GM21723 (cell line): ENCODE measurements at regions not wholly inside any gene's neighbourhood (a gene's known extent, or its start where the extent isn't known, plus 50 kb on each side); places are given as distances from the start of the nearest gene placed in this dataset.
"Not testable (repeated sequence)": the region's sequence is repeated elsewhere in the genome, so short reads cannot be mapped to it uniquely, and the experiment has no call there.

Source experiments
- ATAC-seq: cut with Tn5 transposase; IDR thresholded peaks from one replicate; pipeline ENCODE4 v1.9.1; 2021; ENCODE audit warnings: mild to moderate bottlenecking, moderate library complexity; ENCODE audit not compliant: unreplicated experiment

GRCh38 chr16:18152832-18153231 is 183.7 kb downstream of the NPIPA8 start:
- ATAC-seq, result not testable (repeated sequence)

DNA sequence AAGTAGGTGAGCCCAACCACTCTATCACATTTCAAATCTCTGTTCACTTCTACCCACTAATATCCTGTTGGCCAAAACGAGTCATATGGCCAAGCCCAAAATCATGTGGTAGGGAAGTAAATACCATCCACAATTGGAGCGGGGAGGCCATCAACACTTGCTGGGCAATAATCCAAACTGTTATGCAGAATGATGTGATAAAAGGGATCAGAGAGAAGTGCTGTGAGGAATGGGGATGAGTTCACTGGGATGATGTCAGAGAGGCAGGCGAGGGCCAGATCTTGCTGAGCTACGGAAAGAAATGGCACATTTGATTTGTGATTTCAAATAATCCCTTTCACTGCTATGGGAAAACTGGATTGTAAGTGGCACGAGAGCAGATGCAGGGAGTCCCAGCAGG is 188.4 kb downstream of the NPIPA8 start:
- ATAC-seq, result not testable (repeated sequence)

DNA sequence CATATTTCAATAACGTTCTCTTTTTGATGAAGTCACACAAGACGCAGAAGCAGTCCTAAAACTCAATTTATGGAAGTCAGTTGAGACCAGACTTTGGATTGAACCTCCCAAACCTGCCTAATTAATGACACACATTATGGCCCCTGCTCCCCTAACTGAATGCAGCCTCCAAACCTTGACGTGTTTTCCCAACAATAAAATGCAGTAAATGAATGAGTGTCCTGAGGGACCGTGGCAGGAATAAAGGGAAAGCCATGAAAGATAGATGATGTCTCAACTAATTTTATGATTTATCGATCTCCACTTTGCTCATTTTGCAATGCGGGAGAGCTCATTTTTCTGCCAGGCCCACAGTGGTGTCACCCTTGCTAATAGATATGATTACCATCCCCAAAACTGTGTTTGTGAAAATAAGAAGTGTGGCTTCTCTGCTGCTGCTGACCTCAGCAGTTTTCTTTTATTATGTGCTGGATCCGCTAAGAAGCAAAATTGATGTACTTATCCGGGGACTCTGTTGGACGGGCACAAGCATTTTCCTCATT is 189.9 kb downstream of the NPIPA8 start:
- not testable (repeated sequence) for ATAC-seq

- not testable (repeated sequence) for ATAC-seq
Observed at GRCh38 chr16:18142066-18142465, 194.5 kb downstream of the NPIPA8 start.

DNA sequence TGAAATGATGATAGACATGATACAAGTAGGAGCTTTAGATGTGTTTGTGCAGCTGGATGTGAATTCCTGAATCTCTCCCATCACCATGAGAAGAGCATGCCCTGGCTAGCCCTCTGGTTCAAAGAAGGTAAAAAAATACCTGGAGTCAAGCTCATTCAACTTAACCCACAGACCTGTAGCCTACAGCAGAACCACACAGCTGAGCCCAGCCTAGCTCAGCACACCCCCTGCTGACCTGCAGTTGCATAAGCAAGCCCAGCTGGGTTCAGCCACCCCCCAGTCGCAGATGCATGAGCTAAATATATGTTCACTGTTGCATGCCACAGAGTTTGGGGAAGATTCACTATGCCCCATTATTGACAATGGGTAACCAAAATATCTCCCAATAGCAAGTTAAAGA is 200.2 kb downstream of the NPIPA8 start:
- ATAC-seq, result not testable (repeated sequence)

GRCh38 chr16:18135024-18135423 is 201.5 kb downstream of the NPIPA8 start:
- not testable (repeated sequence) for ATAC-seq

DNA sequence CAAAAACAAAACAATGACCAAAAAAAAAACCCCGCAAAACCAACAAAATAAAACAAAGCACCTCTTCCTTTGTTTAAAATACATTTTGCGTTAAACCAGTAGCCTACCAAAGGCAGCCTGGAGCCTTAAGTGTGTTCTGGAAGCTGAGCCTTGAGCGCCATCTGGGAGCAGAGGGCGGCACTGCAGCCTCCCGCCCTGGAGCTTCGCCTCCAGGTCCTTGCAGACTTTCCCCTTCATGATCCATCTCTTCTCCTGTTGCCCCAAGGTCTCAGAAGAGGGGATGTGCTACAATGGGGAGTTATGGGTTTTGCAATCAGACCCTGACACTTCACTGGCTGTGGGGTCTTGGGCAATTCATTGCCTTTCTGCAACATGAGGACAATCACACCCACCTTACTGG is 204.9 kb downstream of the NPIPA8 start:
- ATAC-seq, result not testable (repeated sequence)

DNA sequence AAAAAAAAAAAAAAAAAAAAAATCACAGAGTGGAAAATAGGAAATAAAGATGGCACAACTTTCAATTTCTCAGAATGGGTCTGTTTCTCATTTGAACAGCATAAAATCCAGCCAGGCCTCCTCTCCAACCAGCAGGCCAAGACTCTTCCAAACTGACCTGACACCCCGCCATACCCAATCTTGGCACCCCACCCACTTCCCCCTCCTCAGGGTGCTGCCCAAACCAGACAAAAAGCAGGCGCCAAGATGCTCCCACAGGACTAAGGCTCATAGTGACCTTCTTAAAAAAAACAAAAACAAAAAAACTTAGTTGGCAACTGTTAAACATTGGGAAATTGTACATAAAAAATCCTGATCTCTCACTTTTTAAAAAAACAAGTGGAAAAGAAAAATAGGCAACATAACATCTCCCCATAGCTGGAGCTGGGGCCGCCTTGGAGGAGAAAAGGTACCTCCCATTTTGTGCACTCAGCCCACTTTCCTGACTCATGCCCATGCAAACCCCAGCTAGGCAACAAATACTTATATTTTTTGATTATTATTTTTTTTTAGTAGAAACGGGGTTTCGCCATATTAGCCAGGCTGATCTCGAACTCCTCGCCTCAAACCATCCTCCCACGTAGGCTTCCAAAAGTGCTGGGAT is 205.9 kb downstream of the NPIPA8 start:
- not testable (repeated sequence) for ATAC-seq

DNA sequence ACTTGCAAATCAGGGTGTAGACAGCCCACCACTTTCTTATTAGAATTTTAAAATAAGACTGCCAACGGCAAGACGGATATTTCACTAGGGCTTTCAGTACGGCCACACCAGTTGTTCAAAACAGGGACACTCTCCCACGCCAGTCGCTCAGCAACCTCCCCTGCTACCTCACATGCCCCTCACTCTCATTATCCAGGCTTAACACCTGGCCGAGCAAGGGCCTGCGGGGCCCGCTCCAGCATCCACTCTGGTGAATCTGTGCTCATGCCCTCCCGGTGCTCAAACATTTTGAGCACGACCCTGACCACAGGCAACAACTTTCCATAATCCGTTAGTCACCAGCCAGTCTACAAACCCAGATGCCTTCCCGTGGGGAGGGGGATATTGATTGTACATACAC is 209.5 kb downstream of the NPIPA8 start:
- not testable (repeated sequence) for ATAC-seq

DNA sequence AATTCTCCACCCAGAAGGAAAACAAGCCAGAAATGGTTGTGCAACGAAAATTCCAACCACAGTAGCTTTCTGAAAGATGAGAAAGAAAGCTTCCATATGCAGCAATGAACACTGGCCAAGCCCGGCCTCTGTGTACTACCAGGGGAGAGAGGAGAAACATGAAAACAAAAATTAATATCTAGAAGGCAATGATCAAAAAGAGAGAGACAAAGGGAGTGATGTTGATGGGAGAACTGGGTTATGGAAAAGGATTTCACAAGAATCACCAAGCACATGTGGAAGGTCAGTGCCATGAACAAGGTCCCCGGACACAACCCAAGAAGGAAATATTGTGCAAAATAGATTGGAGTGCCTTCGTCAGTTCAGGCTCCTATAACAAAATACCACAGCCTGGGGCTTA is 217.4 kb downstream of the NPIPA8 start:
- not testable (repeated sequence) for ATAC-seq

DNA sequence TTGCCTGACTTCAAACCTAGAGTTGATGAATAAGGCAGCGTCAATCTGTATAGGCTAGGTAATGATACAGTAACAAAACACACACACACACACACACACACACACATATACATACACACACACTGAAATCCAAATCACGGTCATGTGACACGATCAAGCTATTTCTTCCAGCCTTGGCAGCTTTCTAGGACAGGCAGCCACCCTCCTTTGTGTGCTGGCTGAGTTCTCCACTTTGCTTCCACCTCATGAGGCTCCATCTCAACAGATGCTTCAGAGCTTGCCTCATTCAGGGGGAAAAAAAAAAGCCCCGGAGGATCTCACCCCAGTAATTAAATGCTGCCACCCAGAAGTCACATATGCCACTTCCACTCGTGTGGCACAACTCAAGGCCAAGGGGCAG is 217.9 kb downstream of the NPIPA8 start:
- not testable (repeated sequence) for ATAC-seq

- ATAC-seq, result not testable (repeated sequence)
Observed at GRCh38 chr16:18118071-18118470, 218.5 kb downstream of the NPIPA8 start.

DNA sequence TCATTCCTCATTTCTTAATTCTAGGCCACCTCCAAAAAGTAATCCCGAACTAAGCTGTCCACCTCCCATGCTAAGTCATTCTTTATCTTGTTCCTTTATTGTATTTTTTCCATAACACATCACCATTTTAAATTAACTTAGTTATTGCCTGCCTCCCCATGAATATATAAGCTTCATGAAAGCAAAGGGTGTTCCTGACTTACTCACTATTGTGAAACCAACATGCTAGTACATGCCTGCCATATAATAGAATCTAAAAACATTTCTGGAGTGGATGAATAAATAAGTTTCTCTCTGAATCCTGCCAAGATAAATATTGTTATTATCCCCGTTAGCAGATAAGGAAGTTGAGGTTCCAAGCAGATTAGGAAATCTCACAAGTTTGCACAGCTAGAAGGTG is 232.1 kb downstream of the NPIPA8 start:
- not testable (repeated sequence) for ATAC-seq

- not testable (repeated sequence) for ATAC-seq
Observed at GRCh38 chr16:18101077-18101476, 235.5 kb downstream of the NPIPA8 start.

- not testable (repeated sequence) for ATAC-seq
Observed at GRCh38 chr16:18092605-18093004, 243.9 kb downstream of the NPIPA8 start.

GRCh38 chr16:18080658-18081363 is 255.7 kb downstream of the NPIPA8 start:
- not testable (repeated sequence) for ATAC-seq

DNA sequence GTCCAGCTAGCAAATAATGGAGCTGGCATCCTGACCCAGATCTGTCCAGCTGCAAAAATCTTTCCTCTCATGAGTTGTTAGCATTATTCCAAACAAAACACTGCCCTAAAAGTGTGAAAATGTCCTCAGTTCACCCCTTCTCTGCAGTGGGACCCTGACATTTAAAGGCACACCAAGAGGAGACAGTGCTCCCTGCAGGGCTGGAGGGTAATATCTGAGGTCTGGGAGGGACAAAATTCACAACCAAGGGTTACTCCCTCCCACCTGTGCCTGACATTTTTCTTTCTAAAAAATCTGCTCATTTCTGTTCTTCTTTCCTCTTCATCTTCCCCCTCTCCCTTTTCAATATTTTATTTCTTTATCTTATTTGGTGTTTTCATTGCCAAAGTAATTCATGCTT is 258.6 kb downstream of the NPIPA8 start:
- ATAC-seq, result not testable (repeated sequence)

- no peak for ATAC-seq
Observed at GRCh38 chr16:18072161-18072560, 264.4 kb downstream of the NPIPA8 start.

DNA sequence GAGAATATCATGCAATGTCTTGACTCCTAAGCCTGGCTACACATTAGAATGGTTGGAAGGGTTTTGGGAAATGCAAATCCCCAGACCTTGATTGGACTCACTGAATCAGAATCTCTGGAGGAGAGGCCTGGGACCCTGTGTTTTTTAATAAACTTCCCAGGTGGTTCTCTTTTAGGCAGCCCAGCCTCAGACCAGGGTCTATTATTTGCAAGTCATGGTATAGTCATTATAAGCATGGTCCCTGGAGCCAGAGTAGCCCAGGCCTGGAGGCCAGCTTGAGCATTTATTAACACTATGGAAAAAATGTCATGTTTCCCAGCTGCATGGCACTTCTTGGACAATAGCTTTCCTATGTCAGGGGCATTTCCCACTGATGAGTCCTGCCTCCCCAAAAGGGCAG is 266.9 kb downstream of the NPIPA8 start:
- ATAC-seq, result no peak

DNA sequence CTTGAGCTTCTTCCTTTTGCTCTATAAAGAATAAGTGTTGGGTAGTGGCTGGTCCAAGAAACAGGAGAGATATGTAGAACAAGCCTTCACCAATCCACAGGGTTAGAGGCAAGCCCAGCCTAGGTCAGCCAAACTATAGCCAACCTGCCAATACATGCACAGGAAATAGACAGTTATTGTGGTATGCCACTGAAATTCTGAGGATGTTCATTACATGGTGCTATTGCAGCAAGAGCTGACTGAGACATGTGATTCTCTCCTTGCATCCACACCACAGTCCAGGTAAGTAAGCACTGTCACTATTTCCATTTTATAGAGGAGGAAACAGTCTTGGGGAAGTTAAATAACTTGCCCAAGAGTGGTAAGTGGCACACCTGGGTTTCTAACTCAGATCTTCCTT is 268.1 kb downstream of the NPIPA8 start:
- ATAC-seq, result no peak

DNA sequence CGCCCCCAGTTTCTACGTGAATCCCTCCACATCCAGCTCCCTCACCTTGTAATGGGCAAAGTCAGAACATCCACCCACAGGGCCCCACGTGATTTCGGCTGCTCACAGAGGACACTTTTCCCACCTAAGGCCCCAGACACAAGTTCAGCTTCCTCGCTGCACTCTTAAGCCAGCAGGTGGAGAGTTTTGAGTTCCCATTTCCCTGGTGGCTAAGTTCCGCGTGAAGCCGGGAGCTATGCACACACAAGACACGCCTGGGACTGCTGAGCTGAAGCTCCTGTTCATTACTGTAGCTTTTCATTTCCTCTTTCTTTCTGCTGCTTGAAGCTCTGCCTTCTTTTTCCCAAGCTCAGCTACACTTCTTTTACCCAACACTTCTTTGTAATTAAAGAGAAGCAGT is 273.8 kb downstream of the NPIPA8 start:
- ATAC-seq, result no peak

- no peak for ATAC-seq
Observed at GRCh38 chr16:18060351-18060750, 276.2 kb downstream of the NPIPA8 start.
